Cerebellar cortex (tissue), 1 donor: ENCODE measurements at regions not wholly inside any gene's neighbourhood (a gene's known extent, or its start where the extent isn't known, plus 50 kb on each side); places are given as distances from the start of the nearest gene placed in this dataset.
"Not testable (repeated sequence)": the region's sequence is repeated elsewhere in the genome, so short reads cannot be mapped to it uniquely, and the experiment has no call there.

Experiments used
- DNase-seq: peaks from one replicate; pipeline ENCODE4 v3.0.0-alpha.2; 2015; ENCODE audit warnings: low spot score

- DNase-seq: peak; percentile 39
Observed at GRCh38 chr5:103840600-103840999, 278.0 kb upstream of the NUDT12 start.

DNA sequence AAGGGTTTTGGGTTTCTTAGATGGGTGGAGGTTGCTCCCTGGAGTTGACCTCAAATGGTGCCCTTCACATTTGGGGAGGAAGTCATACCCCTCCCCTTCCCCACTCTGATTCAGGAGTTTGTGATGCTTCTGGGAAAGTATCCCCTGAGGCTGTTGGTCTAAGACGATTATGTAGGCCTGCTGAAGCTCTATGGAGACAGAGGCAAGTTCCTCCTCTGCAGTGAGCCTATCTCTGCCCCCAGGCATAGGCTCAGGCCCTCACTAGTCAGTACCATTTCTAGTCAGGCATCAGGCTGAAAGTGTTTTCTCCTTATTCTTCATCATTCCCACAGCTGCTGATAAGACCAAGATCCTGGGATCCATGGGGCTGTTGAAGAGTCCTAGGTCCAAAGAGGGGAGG, 271.6 kb upstream of the NUDT12 start:
- DNase-seq: no peak

DNA sequence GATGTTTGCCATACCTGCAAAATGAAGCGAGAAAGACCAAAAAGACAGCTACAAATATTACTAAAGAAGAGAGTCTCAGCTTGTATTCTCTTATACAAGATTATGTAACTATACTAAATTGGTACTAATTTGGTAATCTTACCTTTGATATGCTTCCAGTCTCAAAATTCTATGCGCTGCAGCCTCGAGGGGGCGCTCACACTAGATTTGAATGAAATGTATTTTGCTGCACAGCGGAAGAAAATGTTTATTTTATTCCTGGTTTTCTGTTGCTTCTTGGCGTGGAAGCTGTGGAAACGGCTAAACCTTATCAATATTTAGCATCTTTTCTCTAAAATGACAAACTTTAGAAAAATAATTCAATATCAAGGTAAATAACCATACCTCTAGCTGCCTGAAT, 267.0 kb upstream of the NUDT12 start:
- DNase-seq: no peak

DNA sequence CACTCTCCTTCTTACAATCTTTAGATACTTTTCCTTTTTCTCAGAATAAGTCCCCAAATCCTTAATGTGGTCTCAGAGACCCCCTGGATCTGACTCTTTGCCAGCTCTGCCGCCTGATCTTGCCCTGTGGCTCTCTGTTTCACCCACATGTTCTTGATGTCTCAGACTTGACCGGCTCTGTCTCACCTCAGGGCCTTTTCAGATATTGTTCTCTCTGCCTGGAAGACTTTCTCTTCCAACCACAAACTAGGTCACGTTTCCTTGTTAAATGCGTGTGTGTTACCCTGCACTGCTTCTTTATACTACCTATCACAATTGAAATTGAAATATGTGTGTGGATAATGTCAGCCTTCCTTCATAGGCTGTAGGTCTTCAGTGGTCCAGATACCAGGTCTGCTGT, 265.4 kb upstream of the NUDT12 start:
- DNase-seq: no peak

- no peak for DNase-seq
Observed at GRCh38 chr5:103821361-103821760, 258.8 kb upstream of the NUDT12 start.

DNA sequence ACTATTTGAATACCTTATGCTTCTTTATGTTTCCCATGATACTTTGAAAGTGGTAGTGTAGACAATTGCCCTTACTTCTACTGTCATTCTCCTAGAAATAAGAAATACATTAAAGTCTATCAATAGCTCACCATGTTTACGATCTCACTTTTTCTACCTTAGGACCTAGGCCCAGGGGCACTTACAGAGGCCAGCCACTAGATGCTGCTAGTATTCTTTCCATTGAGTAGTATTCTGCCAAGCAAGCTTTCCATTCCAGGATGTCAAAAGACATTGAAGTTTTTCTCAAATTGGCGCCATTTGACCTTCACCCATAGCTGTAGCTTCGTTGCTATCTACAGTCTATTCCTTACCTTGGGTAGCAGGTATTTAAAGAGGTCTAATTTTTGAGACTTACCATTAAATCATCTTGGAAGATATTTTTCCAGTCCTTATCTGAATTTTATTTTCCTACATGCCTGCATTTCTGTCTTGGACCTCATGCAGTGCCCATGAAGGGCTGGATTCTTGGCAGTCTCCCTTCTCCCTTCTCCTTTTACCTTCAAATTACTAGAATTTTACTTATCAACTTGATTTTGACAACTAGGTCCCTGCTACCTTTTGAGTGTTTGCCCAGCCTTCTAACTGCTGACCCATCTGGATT, 246.0 kb upstream of the NUDT12 start:
- DNase-seq: peak; percentile 70

DNA sequence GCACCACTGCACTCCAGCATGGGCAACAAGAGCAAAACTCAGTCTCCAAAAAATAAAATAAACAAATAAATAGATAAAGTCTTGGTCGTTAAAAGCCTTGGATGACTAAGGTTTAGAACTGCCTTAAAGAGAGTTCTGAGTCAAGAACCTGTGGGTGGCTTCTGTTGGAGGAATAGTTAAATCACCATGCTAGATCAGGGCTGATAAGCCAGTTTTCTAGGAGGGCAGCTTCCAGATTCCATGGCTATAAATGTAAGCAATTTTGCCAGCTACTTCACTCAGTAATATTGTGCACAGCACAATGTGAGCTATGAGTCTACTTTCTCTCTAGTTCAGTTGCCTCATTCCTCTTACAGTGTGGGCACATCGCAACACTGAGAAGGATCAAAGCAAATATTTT, 242.1 kb upstream of the NUDT12 start:
- DNase-seq: no peak

GRCh38 chr5:103801681-103802080, 239.1 kb upstream of the NUDT12 start:
- no peak for DNase-seq

DNA sequence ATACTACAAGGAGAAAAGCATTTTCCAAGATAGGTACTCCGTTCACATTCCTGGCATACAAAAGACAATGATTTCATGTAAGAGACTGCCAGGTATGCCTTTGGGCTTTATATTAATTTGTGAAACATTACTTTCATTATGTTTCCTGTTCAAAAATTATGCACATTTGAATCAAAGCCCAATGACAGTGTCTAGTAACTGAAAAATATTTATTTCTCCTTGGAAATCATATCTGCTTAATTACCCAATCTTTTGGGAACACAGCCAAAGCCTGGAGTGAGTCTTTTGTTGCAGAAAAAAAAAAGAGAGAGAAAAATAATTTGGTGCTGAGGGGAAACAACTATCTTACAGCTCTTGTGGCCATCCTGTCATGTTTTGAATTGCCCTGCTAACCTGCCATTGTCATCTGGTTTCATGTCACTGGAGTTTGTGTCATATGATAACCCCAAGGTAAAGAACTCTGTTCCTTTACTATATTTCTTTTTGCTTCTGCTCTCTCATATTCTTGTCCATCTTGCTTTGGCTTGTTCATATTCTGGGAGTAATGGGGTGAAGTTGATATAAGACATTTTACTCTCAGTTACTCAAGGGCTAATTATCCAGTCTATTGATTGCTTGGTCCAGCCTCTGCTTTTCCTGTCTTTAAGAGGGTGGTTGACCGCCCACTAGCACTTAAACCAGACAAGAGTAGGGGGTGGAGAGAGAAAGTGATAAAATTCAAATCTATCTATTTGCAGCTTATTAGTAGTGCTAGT, 238.3 kb upstream of the NUDT12 start:
- DNase-seq: no peak

DNA sequence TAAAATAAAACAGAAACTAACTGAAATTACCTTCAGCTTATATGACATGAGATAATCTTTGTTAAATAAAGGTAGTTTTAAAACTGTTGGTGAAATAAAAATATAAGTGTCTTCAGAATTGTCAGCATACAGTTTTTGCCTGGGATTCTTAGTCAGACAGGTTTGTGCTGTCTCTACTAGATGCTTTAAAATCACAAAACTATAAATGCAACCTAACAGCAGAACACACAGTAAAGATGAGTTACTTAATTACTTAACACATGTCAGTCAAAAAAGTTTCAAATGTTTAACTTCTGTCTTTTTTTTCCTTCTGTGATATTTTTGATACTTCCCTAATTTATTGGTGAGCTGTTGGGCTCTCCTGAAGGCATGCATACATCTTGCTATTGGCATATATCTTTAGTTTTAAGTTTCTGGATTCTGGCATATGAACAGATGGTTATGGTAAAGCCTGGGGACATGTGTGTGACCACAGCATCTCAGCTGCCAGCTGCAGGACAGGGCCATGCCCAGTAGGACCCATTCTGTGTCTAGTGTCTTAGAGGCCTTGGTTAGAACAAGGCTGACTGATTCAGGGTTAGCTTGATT, 231.1 kb upstream of the NUDT12 start:
- no peak for DNase-seq

DNA sequence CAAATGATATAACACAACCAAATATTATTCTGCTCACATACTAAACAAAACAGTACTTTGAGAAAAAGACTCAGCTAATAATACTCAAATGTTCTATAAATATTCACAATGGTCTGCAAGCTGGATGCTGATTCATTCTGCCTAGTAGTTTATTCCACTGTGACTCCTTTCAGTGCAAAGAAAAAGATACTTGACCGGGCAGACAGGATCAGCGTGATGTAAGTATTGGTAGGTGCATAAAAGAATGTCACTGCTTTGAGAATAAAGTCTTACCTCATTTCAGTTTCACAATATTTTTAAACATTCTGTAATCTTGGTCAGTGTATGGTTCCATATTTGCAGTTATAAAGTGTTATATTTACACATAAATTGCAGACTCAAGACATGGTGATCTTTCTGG, 223.0 kb upstream of the NUDT12 start:
- DNase-seq: no peak

GRCh38 chr5:103783669-103784068, 221.1 kb upstream of the NUDT12 start:
- no peak for DNase-seq

DNA sequence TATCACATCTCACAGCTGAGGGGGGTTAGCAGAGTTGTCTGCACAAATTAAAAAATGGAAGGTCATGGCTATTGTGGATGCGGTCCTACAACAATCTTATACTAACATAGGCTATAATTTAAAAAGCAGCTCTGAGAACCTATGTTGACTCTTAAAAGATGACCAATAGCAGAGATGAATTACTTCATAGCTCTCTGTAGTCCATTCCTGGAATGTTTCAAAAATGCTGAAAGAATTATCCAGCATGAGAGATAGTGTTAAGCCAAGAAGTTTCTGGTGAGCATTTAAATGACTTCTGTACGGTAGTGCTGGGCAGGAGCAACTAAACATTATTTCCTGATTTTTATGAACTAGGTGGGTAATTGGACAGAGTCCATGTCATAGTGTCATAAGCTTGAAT, 218.2 kb upstream of the NUDT12 start:
- DNase-seq: no peak

DNA sequence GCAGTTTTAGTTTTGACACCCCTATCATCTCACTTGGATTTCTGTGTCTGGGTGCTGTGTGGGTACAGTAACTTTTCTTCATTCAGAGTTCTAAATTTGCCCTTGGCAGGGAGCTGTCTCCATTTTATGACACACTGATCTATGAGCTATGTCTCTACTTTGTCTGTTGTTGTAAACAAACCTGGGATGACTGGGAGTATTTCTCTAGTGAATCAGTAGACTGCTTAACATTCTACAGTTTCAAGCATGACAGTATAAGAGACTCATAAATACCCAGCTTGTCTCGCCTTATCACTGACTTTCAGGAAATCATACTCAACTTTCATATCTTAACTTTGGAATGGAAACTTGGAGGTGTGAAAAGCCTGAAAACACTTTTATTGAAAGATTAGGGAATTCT, 212.1 kb upstream of the NUDT12 start:
- no peak for DNase-seq

DNA sequence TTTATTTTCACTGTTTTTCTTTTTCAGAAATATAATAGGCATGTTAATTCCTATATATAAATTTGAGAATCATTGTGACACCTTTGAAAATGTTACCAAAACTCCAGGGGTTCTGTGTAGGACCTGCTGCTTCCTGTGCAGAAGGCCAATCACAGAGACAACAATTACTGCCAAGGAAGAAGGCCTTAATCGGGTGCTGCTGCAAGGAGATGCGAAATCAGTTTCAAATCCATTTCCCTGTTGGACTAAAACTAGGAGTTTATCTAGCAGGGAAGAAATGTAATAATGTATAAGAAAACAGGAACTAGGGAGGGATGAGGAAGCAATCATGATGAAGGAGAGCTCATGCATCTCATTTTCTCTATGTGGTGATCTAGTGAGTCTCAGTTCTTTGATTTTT, 209.7 kb upstream of the NUDT12 start:
- DNase-seq: no peak

DNA sequence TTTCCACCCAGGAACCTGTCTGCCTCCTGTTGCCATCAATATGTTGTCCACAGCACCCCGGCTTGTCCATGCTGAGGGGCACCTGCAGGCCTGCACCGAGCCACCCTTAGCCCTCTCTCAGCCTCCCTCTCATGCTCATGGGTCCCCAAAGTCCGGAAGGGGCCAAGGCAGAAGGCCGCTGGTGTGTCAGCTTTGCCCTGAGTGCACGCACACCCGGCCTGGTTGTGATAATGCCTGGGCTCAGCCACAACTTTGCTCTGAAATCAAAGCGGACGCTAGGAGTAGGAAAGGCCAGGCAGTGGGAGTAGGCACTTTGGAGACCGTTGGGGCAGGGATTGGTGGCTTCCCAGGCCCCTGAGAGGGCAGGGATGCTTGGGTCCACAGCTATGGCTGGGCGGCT, 201.8 kb upstream of the NUDT12 start:
- DNase-seq: no peak

- DNase-seq: no peak
Observed at GRCh38 chr5:103758996-103759395, 196.4 kb upstream of the NUDT12 start.

- DNase-seq: no peak
Observed at GRCh38 chr5:103755974-103756373, 193.4 kb upstream of the NUDT12 start.

- DNase-seq: no peak
Observed at GRCh38 chr5:103745353-103746065, 182.9 kb upstream of the NUDT12 start.

DNA sequence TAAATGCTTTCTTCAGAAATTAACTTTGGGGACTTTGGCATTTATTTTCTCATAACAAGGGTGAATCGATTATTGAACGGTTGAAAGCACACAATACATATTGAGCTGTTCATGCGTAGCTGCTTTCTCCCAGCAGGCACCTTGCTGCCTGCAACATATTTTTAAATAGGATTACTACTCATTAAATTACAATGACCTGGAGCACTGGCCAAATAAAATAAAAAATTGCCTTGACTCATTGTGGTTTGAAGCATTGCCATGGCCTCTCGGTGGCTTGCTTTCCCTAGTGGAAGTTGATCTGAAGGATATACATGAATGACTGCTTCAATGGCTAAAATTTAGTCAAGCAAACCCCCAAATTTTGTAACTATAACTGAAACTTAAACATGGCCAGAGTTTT, 181.6 kb upstream of the NUDT12 start:
- no peak for DNase-seq

- no peak for DNase-seq
Observed at GRCh38 chr5:103743421-103743820, 180.8 kb upstream of the NUDT12 start.

DNA sequence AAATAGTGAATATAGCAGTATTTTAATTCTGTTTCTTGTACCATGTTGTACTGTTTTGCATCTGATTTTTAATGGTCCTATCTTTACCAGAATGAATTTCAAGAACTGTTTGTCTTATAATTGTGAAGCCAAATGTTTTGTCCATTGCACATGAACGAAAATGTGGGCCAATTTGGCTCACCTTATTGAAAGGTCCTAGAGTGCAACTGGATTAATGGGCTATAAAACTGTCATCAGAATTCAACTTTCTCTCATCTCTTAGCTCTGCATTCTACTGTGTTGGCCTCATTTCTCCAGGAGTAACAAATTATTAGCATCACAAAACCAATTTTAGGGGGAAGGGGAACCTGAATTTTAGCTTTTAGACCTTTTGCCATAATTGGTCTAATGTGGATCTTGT, 179.4 kb upstream of the NUDT12 start:
- no peak for DNase-seq

GRCh38 chr5:103736343-103736742, 173.8 kb upstream of the NUDT12 start:
- not testable (repeated sequence) for DNase-seq
